AG09309 (cell line): ENCODE measurements at regions not wholly inside any gene's neighbourhood (a gene's known extent, or its start where the extent isn't known, plus 50 kb on each side); places are given as distances from the start of the nearest gene placed in this dataset.

ENCODE experiments used
- DNase-seq: peaks from one replicate; pipeline ENCODE4 v3.0.0-alpha.2; 2010; ENCODE audit warnings: low read depth
- H3K4me3 ChIP-seq: 2 replicates; pipeline ENCODE4 v1.5.1; 2011; ENCODE audit warnings: mild to moderate bottlenecking, low read depth, low read length, moderate library complexity; ENCODE audit not compliant: control insufficient read depth
- CTCF ChIP-seq: IDR thresholded peaks from 2 replicates; pipeline ENCODE4 v1.5.1; 2011; ENCODE audit warnings: mild to moderate bottlenecking, low read depth, low read length, inconsistent platforms; ENCODE audit not compliant: insufficient read depth, control insufficient read depth; ENCODE audit errors: missing control alignments

GRCh38 chr2:61763605-61764034 is 90.2 kb downstream of the FAM161A start:
- H3K4me3 ChIP-seq = peak overlapping the region; percentile 75
- peak; percentile 24 for TF ChIP-seq CTCF
- peak; percentile 46 for DNase-seq

GRCh38 chr2:61762292-61762691 is 91.6 kb downstream of the FAM161A start:
- H3K4me3 ChIP-seq = no peak overlapping the region
- TF ChIP-seq CTCF = no peak
- DNase-seq = no peak

DNA sequence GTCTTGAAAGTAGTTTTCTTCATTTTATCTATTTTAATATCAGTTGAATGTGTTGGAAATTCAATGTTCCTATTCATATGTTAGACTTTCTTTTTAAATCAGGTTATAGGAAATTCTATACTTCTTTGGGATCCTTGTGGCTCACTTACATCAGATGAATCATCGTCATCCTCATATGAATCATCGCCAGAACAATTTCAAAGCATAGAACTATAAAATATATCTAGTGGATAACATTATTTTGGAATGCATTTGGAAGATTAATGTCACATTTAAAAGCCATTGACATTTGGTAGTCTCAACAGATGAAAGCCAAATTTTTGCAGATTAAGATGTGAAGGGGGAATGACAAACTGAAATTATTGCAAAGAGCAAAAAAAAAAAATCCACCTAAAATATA is 94.1 kb downstream of the FAM161A start:
- no peak overlapping the region for H3K4me3 ChIP-seq
- no peak for TF ChIP-seq CTCF
- DNase-seq = no peak

GRCh38 chr2:61759005-61759404 is 94.9 kb downstream of the FAM161A start:
- DNase-seq = peak; percentile 87
- no peak overlapping the region for H3K4me3 ChIP-seq
- no peak for TF ChIP-seq CTCF

DNA sequence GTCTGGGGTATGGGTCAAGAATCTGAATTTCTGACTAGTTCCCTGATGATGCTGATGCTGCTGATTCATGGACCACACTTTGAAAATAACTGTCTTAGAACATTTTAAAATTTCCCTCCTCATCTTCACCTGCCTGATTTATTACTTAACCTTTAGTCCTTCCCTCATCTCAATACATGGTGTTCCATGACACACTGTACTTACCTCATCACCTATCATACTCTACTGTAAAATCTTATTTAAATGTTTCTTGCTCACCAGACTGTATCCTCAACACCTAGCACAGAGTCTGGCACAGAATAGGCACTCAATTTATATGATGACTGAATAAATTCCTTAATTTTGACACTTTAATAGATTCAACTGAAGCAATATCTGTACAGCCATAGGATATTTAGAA is 95.7 kb downstream of the FAM161A start:
- no peak for TF ChIP-seq CTCF

DNA sequence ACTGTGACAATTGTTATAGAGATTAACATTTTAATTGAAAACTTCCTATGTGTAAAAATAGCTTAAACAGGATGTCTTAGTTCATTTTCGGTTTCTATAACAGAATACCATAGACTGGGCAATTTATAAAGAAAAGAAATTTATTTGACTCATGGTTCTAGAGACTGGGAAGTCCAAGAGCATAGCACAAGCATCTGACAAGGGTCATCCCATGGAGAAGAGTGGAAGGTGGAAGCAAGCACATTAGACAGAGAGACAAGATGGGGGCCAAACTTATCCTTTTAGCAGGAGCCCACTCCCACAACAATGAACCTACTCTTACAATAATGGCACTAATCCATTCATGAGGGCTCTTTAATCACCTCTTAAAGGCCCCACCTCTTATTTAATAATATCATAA is 100.3 kb downstream of the FAM161A start:
- TF ChIP-seq CTCF = no peak

More for the DNA sequence above, 95.7 kb downstream of the FAM161A start:
- DNase-seq = no peak
- H3K4me3 ChIP-seq = no peak overlapping the region

GRCh38 chr2:61750624-61751023 is 103.2 kb downstream of the FAM161A start:
- no peak for TF ChIP-seq CTCF
- DNase-seq = no peak
- no peak overlapping the region for H3K4me3 ChIP-seq

More for the DNA sequence above, 100.3 kb downstream of the FAM161A start:
- no peak for DNase-seq
- no peak overlapping the region for H3K4me3 ChIP-seq
